VCaP (cell line): ENCODE measurements at regions not wholly inside any gene's neighbourhood (a gene's known extent, or its start where the extent isn't known, plus 50 kb on each side); places are given as distances from the start of the nearest gene placed in this dataset.

Experiments used
- H3K27ac ChIP-seq: fragments of 450-650 bp; 2 replicates; pipeline ENCODE4 v1.5.1; 2017
- CTCF ChIP-seq: fragments of 450-650 bp; conservative IDR thresholded peaks from 2 replicates; pipeline ENCODE4 v1.5.1; 2017; ENCODE audit warnings: mild to moderate bottlenecking, moderate library complexity

- no peak for TF ChIP-seq CTCF
- no peak overlapping the region for H3K27ac ChIP-seq
Observed at GRCh38 chr9:28001096-28001495, 427.8 kb upstream of the C9orf72 start.

- no peak for TF ChIP-seq CTCF
Observed at GRCh38 chr9:28004900-28005299, 431.6 kb upstream of the C9orf72 start.

GRCh38 chr9:28005779-28006178 is 432.5 kb upstream of the C9orf72 start:
- no peak overlapping the region for H3K27ac ChIP-seq
- no peak for TF ChIP-seq CTCF

More at GRCh38 chr9:28004900-28005299, 431.6 kb upstream of the C9orf72 start:
- no peak overlapping the region for H3K27ac ChIP-seq

GRCh38 chr9:28007097-28007817 is 434.0 kb upstream of the C9orf72 start:
- no peak for TF ChIP-seq CTCF
- H3K27ac ChIP-seq = no peak overlapping the region

GRCh38 chr9:28014212-28014611 is 440.9 kb upstream of the C9orf72 start:
- TF ChIP-seq CTCF = no peak
- no peak overlapping the region for H3K27ac ChIP-seq

- H3K27ac ChIP-seq = no peak overlapping the region
- no peak for TF ChIP-seq CTCF
Observed at GRCh38 chr9:28024676-28025075, 451.4 kb upstream of the C9orf72 start.

GRCh38 chr9:28025186-28025585 is 451.9 kb upstream of the C9orf72 start:
- no peak for TF ChIP-seq CTCF
- H3K27ac ChIP-seq = no peak overlapping the region
